ENCODE measurements at regions not wholly inside any gene's neighbourhood (a gene's known extent, or its start where the extent isn't known, plus 50 kb on each side); places are given as distances from the start of the nearest gene placed in this dataset.

GRCh38 chr1:214847071-214847810 lies 235.3 kb upstream of the KCNK2 start:
- TF ChIP-seq CTCF (IDR thresholded peaks at IDR 0.05; ENCODE audit: low read depth, low read length, missing input control) (no peak), JUND (IDR thresholded peaks at IDR 0.05) (no peak), YY1 (IDR thresholded peaks at IDR 0.05) (no peak), TAF1 (conservative IDR thresholded peaks at IDR 0.05) (no peak), GABPA (IDR thresholded peaks at IDR 0.05 in 1 of 2, conservative IDR thresholded peaks at IDR 0.05 in 1 of 2) (no peak), RAD21 (IDR thresholded peaks at IDR 0.05) (no peak)

Measured in liver (tissue), 3 donors.